ES-I3 (cell line): ENCODE measurements at regions not wholly inside any gene's neighbourhood (a gene's known extent, or its start where the extent isn't known, plus 50 kb on each side); places are given as distances from the start of the nearest gene placed in this dataset.

Experiments
- H3K36me3 ChIP-seq: 2 replicates; pipeline ENCODE4 v1.6.1; 2013; ENCODE audit warnings: mild to moderate bottlenecking, low read length, control low read depth, moderate library complexity; ENCODE audit not compliant: insufficient read depth
- H3K4me1 ChIP-seq: 2 replicates; pipeline ENCODE4 v1.6.1; 2013; ENCODE audit warnings: mild to moderate bottlenecking, control low read depth, low read length; ENCODE audit not compliant: insufficient read depth
- H3K9ac ChIP-seq: 2 replicates; pipeline ENCODE4 v1.6.1; 2013; ENCODE audit warnings: low read depth, mild to moderate bottlenecking, low read length, moderate library complexity
- H3K9me3 ChIP-seq: 2 replicates; pipeline ENCODE4 v1.6.1; 2013; ENCODE audit warnings: mild to moderate bottlenecking, low read length, moderate library complexity; ENCODE audit not compliant: control insufficient read depth, insufficient read depth

DNA sequence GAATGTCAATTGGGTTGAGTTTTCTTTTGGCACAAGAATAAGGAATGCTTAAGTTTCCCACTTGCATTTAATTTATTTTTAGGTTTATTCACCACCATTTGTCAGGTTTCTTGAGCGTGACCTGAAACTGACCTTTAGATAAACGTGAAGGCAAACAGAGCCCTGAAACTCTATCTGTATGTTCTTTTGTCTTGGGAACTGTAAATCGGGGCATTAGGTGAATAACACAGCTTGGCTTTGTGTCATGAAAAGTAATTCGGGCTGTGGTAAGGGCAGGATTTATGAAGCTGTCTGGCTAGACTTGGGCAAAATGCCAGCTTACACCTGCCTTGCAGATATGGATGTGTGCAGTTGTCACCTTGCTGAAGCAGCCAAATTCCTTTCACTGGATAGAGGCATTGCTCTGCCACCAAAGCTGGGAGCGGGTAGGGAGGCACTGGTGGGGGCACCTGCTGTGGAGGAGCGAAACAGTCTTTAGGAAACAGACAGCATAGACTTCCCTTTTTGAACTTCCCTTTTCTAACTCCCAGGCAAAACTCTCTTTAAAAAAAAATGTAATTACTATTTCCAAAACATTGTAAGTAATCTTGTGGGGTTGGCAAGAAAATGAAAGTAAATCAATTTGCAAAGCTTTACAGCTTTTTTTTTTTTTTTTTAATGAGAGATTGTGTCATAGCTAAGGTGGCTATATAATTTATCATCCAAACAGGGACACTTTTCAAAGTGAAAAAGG, 545.2 kb downstream of the CSNK1G3 start:
- no peaks in the 10 kb centered on the region for H3K9me3 ChIP-seq
- no peaks in the 10 kb centered on the region for H3K4me1 ChIP-seq
- no peak overlapping the region for H3K9ac ChIP-seq
- no peaks in the 10 kb centered on the region for H3K36me3 ChIP-seq

DNA sequence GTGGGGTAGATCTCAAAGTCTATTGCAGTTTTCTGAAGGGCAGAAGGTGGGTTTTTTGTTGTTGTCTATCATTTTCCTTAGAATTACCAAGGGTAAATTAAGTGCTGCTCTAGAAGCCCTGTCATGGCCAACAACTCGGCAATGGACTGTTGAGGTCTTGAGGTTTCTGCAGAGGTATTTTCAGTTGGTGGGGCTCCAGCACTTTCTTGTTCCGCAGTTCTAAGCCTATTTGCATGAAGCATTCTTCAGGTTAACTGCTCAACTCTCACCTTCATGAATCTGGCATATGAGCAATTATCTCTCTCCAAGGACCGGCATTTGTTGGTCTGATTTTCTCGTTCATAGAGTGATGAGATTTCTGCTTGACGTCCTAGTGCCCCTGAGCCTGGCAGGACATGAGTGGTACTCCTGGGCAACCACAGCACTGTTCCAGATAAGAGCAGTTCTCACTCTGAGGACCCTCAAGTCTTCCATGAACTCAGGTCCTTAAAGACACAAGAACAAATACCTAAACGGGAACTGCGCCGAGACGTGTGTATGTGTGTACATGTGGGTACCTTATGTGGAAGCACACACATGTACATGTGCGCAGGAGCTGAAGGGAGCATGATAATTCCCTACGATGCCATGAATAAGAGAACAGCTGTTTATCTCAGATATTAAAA, 544.5 kb downstream of the CSNK1G3 start:
- Histone ChIP-seq H3K36me3 (no peaks in the 10 kb centered on the region), H3K9ac (no peak overlapping the region), H3K4me1 (no peaks in the 10 kb centered on the region), H3K9me3 (no peaks in the 10 kb centered on the region)

DNA sequence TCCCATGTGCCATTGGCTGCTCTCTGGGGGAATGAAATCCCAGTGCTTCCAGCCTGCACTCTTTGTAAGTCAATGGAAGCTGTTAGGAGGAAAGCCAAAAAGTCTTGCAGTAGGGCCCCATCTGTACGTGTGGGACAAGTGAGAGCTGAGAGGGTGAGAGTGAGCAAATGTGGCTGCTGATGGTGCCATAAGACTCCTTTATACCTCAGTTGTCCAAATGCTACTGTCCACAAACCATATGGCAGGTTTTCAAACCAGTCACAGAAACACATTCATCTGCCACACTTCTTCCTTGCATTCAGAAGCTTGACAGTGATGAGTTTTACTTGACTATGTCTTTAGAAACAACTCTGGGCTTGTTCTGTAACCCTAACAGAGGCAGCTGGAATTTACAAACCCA, 543.8 kb downstream of the CSNK1G3 start:
- Histone ChIP-seq H3K9me3 (no peaks in the 10 kb centered on the region), H3K4me1 (no peaks in the 10 kb centered on the region), H3K9ac (no peak overlapping the region), H3K36me3 (no peaks in the 10 kb centered on the region)

DNA sequence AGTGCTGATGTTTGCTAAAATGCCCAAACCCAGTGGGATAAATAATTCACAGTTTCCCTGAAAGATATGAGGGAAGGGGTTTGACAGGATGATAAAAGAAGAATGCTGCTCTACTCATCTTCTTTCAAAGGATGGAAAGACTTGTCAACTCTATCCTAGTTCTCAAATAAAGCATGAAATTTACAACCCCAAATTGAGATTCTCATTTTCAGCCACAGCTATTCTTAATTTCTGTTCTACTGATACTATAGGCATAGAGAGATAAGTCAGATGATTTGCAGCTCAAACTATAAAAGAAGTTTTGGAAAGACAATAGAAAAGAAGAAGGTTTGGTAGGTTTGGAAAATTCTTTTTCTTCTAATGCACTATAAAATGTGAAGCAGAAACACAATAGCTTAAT, 542.6 kb downstream of the CSNK1G3 start:
- no peaks in the 10 kb centered on the region for H3K9me3 ChIP-seq
- H3K36me3 ChIP-seq = no peaks in the 10 kb centered on the region
- no peak overlapping the region for H3K9ac ChIP-seq
- no peaks in the 10 kb centered on the region for H3K4me1 ChIP-seq

DNA sequence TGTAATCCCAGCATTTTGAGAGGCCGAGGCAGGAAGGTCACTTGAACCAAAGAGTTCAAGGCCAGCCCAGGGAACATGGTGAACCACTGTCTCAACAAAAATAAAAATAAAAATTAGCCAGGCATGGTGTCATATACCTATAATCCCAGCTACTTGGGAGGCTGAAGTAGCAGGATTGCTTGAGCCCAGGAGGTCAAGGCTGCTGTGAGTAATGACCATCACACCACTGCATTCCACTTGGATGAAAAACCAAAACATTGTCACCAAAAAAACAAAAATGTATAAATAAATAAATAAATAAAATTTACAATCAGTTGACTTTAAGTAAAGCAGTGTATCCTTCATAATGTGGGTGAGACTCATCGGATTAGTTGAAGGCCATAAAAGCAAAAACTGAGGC, 541.4 kb downstream of the CSNK1G3 start:
- Histone ChIP-seq H3K36me3 (no peaks in the 10 kb centered on the region), H3K4me1 (no peaks in the 10 kb centered on the region), H3K9me3 (no peaks in the 10 kb centered on the region), H3K9ac (no peak overlapping the region)

DNA sequence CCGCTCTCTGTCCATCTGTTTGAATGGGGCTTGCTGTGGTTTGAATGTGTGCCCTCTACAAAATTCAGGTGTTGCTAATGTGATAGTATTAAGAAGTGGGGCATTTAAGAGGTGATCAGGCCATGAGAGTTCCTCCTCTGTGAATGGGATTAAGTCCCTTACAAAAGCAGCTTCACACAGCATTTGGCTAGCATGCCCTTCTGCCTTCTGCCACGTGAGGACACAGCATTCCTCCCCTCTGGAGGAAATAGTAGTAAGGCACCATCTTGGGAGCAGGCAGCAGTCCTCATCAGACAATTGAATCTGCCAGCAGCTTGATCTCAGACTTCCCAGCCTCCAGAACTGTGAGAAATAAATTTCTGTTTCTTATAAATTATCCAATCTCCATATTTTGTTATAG, 540.2 kb downstream of the CSNK1G3 start:
- H3K4me1 ChIP-seq = no peaks in the 10 kb centered on the region
- no peaks in the 10 kb centered on the region for H3K36me3 ChIP-seq
- no peaks in the 10 kb centered on the region for H3K9me3 ChIP-seq

DNA sequence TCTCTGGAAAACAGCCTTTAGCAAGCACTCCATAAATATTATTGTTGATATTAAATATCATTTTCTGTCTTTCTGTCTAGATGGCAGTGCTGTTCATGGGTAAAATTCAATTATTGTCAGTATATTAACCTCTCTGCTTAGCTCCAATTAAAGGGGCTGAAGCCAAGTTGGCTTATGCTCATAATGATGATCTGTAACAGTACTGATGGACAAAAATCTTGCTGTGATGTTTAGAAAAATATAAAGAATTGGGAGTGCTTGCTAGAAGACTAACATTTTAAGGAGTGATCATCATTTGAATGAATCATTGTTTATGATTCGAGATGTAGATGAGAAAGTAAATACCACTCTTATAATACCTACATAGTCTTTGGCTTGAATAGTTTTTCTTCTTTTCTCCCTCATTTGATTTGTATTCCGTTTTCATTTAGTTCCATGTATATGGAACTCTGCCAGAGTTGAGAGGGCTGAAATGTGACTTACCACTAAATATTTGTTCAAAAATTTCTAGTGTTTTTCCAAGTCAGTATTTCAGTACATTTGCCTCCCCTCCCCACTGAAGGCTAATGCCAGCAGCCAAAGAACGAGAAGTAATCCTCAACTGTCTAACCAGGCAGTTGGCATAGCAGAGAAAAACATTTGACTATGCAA, 538.3 kb downstream of the CSNK1G3 start:
- no peaks in the 10 kb centered on the region for H3K4me1 ChIP-seq

More for the DNA sequence above, 540.2 kb downstream of the CSNK1G3 start:
- no peak overlapping the region for H3K9ac ChIP-seq

DNA sequence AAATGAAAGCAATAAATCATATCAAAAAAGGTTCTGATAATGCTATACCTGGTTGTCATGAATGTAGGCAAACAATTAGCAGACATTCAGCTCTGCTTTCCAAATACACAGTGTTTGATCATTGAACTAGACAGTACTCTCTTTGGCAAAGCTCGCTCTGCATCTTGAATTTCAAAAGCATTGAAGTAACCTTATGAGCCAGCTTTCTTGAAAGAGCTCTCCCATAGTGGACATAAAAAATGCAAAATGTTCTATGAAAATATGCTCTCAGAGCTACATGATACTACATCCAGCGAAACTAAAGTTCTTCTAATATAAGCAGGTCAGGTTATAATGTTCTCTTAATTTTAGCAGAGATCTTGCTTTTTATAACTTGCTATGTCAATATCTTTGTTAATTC, 533.4 kb downstream of the CSNK1G3 start:
- Histone ChIP-seq H3K4me1 (no peaks in the 10 kb centered on the region), H3K36me3 (no peaks in the 10 kb centered on the region), H3K9me3 (peaks cover 3% of the 10 kb centered on the region), H3K9ac (no peak overlapping the region)

More for the DNA sequence above, 538.3 kb downstream of the CSNK1G3 start:
- Histone ChIP-seq H3K36me3 (no peaks in the 10 kb centered on the region), H3K9me3 (no peaks in the 10 kb centered on the region), H3K9ac (no peak overlapping the region)

DNA sequence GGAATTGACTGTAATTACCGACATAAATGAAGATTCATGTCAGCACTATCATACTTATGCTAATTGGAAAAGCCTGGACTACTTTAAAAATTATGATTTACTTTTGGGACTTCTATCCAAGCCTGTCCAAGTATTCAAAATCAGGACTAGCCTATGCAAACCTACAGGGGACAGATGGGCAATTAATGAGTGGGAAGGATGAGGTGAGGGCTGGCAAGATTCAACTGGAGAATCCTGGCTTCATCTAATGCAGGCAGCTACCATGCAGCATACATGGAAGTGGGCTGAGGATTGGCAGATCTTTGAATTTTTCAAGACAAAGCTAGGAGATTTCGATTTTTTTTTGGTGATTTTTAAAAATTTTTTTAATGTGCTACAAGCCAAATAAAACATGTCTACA, 532.6 kb downstream of the CSNK1G3 start:
- Histone ChIP-seq H3K4me1 (no peaks in the 10 kb centered on the region), H3K9me3 (peaks cover 3% of the 10 kb centered on the region), H3K36me3 (no peaks in the 10 kb centered on the region), H3K9ac (no peak overlapping the region)

DNA sequence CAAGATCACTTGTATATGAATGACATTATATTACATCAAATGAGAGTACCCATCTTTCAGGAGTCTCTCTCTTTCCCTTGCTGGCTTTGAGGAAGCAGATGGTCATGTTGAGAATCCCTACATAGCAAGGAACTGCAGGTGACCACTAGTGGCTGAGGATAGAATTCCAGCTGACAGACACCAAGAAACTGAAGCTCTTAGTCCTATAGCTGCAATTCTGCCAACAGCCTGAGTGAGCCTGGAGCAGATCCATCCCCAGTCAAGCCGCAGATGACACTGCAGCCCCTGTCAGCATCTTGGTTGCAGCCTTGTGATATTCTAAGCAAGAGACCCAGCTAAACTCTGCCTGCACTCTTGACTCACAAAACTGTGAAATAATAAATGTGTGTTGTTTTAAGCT, 531.5 kb downstream of the CSNK1G3 start:
- Histone ChIP-seq H3K4me1 (no peaks in the 10 kb centered on the region), H3K9me3 (peaks cover 3% of the 10 kb centered on the region), H3K36me3 (no peaks in the 10 kb centered on the region), H3K9ac (no peak overlapping the region)

DNA sequence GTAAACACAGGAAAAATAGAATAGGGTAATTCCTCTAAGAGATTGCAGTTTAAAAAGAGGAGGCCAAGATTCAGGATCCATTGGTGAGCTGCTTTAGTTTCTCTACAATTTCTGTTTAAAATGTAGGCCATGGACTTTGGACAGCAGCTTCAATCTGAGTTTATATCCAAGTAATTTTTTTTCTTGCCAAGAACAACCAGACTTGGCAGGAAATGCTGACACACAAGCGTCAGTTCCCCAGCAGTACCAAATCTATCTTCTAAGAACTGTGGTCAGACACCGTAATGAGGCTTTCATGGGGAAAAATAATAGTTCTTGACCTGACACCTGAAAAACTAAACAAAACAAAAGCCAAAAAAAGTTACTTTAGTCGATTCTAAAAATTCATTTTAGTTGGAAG, 528.8 kb downstream of the CSNK1G3 start:
- H3K4me1 ChIP-seq = no peaks in the 10 kb centered on the region
- no peaks in the 10 kb centered on the region for H3K36me3 ChIP-seq
- H3K9me3 ChIP-seq = peaks cover 3% of the 10 kb centered on the region
- no peak overlapping the region for H3K9ac ChIP-seq

DNA sequence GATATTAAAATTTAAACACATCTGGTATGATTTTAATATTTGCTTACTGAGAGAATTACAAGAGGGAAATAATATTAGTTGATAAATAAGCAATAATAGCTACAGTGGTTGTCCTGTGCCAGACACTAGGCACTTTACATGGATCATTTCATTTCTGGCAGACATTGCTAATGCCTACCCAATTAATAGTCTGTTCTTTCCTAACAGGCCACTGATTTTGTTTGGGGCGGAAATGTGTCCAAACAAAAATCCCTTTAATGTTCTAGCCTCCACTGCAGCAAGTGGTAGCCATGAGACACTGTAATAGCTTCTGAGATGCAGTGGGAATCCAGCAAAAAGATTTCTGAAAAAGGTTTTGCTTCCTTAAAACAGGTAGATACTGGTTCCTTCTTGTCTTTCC, 527.4 kb downstream of the CSNK1G3 start:
- Histone ChIP-seq H3K9me3 (peaks cover 3% of the 10 kb centered on the region), H3K4me1 (no peaks in the 10 kb centered on the region), H3K9ac (no peak overlapping the region), H3K36me3 (no peaks in the 10 kb centered on the region)

DNA sequence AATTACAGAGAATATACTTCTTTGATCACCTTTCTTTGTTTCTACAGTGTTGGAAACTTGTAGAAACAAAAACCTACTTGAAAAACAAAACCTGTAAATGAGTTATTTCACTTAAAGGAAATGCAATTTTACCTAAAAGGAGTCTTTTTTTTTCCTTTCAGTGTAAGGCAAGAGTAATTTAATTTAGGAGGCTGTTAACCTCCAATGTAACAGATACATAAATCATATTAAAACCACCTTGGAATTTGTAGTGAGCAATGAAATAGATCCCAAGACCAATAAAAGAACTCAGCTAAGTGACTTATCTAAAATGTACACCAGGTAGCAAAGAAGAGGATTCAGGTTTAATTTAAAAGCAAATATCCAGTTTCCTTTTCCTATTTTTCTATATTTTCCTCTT, 524.8 kb downstream of the CSNK1G3 start:
- no peaks in the 10 kb centered on the region for H3K4me1 ChIP-seq
- H3K9ac ChIP-seq = no peak overlapping the region
- H3K9me3 ChIP-seq = no peaks in the 10 kb centered on the region; the same call in 1 of the 2 replicates
- no peaks in the 10 kb centered on the region for H3K36me3 ChIP-seq

DNA sequence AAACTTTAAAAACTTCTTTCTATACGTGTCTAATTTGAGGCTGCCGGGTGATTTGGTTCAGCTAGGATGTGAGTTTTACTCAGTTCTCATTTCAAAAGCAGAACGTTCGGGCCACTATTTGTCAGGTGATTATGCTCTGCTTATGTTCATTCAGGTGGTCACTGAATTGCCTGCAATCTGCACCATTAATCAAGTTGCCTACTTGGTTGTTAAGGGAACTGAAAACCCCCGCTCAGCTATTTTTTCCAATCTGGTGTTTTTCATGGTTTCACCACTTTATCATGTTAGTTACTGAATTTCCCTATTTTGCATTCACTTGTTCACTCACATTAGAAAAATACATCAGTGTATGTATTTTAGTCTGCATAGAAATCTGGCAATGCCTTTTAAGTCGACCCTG, 523.0 kb downstream of the CSNK1G3 start:
- Histone ChIP-seq H3K36me3 (no peaks in the 10 kb centered on the region), H3K9me3 (no peaks in the 10 kb centered on the region; the same call in 1 of the 2 replicates), H3K4me1 (no peaks in the 10 kb centered on the region), H3K9ac (no peak overlapping the region)
